HG03558 (cell line): ENCODE measurements at regions not wholly inside any gene's neighbourhood (a gene's known extent, or its start where the extent isn't known, plus 50 kb on each side); places are given as distances from the start of the nearest gene placed in this dataset.
"Not testable (repeated sequence)": the region's sequence is repeated elsewhere in the genome, so short reads cannot be mapped to it uniquely, and the experiment has no call there.

ENCODE experiments used
- ATAC-seq: cut with Tn5 transposase; IDR thresholded peaks from one replicate; pipeline ENCODE4 v1.9.1; 2021; ENCODE audit warnings: moderate number of reproducible peaks; ENCODE audit not compliant: unreplicated experiment; ENCODE audit errors: extremely low read depth

GRCh38 chr10:83702731-83703130 is 436.6 kb upstream of the GHITM start:
- no peak for ATAC-seq

GRCh38 chr10:83706120-83706519 is 433.2 kb upstream of the GHITM start:
- ATAC-seq: no peak

- ATAC-seq: no peak
Measured at GRCh38 chr10:83706952-83707582, 432.2 kb upstream of the GHITM start.

- ATAC-seq: no peak
Measured at GRCh38 chr10:83713423-83713822, 425.9 kb upstream of the GHITM start.

- ATAC-seq: no peak
Measured at GRCh38 chr10:83723080-83723479, 416.2 kb upstream of the GHITM start.

GRCh38 chr10:83724471-83725241 is 414.7 kb upstream of the GHITM start:
- ATAC-seq: peak; percentile 75

GRCh38 chr10:83725567-83725966 is 413.7 kb upstream of the GHITM start:
- ATAC-seq: no peak

- ATAC-seq: no peak
Measured at GRCh38 chr10:83734278-83734677, 405.0 kb upstream of the GHITM start.

- ATAC-seq: no peak
Measured at GRCh38 chr10:83736008-83736407, 403.3 kb upstream of the GHITM start.

GRCh38 chr10:83750604-83751003 is 388.7 kb upstream of the GHITM start:
- ATAC-seq: no peak

- ATAC-seq: no peak
Measured at GRCh38 chr10:83753490-83753889, 385.8 kb upstream of the GHITM start.

GRCh38 chr10:83754857-83755256 is 384.5 kb upstream of the GHITM start:
- no peak for ATAC-seq

- no peak for ATAC-seq
Measured at GRCh38 chr10:83760142-83760541, 379.2 kb upstream of the GHITM start.

GRCh38 chr10:83764666-83765065 is 374.6 kb upstream of the GHITM start:
- no peak for ATAC-seq

GRCh38 chr10:83765731-83766130 is 373.6 kb upstream of the GHITM start:
- ATAC-seq: no peak

- ATAC-seq: no peak
Measured at GRCh38 chr10:83769281-83769820, 370.0 kb upstream of the GHITM start.

- not testable (repeated sequence) for ATAC-seq
Measured at GRCh38 chr10:83786701-83787100, 352.6 kb upstream of the GHITM start.

GRCh38 chr10:83801983-83802382 is 337.3 kb upstream of the GHITM start:
- no peak for ATAC-seq

- no peak for ATAC-seq
Measured at GRCh38 chr10:83806717-83807116, 332.6 kb upstream of the GHITM start.

GRCh38 chr10:83809001-83809400 is 330.3 kb upstream of the GHITM start:
- no peak for ATAC-seq

GRCh38 chr10:83816942-83817341 is 322.4 kb upstream of the GHITM start:
- no peak for ATAC-seq

- no peak for ATAC-seq
Measured at GRCh38 chr10:83817797-83818196, 321.5 kb upstream of the GHITM start.
